ENCODE measurements at regions not wholly inside any gene's neighbourhood (a gene's known extent, or its start where the extent isn't known, plus 50 kb on each side); places are given as distances from the start of the nearest gene placed in this dataset.

DNA sequence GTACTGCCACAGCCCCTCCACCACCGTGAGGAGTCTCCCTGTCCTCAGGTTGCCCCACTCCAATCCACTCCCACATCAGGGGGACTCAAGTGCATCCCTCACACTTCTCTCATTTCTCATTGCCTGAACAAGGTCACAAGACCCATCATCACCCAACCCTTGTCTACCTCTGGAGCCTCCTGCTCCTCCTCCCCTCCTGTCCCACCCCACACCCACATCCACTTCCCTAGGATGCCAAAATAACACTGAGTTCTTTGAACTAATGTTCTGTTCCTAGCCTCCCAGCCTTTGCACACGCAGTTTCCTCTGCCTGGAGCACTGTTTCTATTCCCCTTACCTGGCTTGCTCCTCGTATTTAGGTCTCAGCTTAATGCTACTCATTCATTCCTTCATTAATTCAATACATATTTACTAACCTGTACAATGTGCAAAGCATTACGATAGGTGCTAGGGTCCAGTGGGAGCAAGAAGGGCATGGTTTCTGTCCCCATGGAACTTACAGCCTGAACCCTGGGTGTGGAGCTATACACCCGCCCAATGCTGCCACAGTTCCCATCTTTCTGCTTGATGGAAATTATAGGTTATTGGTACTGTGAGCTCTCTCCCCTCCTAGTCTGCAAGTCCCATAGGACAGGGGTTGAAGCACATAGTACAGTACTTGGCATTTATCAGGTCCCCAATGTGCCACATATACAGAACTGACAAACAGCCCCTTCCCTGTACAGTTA is 96.1 kb upstream of the GRIK3 start:
- no peak for DNase-seq

DNA sequence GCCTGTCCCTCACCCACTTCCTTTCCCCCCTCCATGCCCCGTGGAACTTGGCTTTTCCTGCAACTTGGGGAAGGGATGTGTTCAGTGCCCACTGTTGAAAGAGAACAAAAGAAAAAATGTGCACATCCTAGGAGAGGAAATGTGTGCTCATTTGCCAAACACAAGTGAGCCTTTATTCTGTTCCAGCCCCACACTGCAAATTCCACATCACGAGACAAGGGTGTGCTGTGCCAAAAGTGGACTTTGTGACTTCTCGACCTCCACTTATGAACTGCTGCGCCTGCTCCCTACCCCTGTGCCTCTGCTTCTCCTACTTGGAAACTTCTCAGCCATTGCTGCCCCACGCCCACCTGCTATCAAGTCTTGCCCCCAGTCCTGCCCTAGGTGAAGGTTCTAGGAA is 97.0 kb upstream of the GRIK3 start:
- DNase-seq: no peak

DNA sequence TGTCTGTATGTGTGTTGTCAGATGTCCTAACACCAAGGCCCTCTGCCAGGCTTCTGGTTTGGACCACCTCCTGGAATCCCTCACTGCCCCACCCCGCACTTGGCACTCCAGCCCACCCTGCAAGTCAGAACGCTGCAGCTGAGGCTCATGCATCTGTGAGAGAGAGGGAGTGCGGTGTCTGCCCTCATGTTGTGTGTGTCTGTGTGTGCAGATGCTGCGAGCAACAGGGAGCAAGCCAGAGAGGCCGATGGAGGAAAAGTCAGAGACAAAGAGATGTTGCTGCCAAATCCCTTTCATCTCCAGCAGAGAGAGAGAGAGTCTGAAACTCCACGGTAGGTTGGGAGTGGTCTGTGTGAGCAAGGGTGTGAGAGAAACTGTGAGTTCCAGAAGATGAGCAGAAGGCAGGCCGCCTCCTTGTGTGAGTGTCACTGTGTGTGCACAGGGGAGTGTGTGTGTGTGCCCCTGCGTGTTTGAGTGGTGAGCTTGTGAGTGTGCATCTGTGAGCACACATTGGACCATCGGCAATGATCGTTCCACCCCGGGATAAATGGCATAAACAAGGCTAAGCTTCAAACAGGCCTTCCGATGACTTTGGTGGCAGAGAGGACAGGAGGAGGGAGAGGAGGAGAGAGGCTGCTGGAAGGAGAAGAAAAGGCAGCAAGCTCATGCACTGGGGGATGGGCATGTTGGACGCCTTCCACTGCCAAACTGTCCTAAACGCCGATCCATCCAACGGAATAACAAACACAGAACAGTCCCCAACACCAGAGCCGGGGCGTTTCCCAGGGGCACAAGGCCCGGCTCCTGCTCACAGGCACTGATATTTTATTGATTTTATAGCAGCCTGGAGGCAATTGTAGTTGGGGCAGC is 99.2 kb upstream of the GRIK3 start:
- no peak for DNase-seq

DNA sequence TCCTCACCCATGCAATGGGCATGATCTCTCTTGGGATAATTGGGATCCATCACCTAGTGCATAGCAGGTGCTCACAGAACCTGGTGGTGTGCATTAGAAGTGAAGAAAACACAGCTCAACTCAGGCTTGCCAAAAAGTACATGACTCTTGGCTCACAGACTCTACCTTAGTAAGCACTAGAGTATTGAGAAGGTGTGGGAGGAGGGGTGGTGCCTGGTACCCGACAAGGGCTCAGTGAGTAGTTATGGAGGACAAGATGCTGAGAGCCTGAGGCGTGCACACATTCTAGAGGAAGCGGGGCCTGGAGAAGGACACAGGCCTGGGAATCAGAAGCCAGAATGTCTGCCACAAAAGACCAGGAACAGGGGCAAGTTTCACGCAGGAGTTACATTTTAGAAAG is 100.3 kb upstream of the GRIK3 start:
- DNase-seq: no peak

DNA sequence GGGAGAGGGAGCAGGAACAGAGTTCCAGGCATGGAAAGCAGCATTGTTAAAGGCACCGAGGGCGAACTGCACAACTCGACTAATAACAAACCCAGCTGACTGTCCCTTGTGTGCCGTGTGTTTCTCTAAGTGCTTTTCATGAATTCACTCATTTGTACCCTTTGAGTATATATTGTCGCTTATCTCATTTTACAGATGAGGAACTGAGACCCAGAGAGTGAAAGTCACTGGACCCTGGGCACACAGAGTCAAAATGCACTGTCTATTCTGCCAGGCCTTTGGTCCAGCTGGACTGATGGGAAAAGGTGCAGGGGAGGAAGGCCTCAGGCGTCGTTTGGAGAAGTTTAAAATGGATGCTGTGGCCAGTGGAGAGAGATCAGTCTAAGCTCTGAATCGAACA is 100.7 kb upstream of the GRIK3 start:
- no peak for DNase-seq

DNA sequence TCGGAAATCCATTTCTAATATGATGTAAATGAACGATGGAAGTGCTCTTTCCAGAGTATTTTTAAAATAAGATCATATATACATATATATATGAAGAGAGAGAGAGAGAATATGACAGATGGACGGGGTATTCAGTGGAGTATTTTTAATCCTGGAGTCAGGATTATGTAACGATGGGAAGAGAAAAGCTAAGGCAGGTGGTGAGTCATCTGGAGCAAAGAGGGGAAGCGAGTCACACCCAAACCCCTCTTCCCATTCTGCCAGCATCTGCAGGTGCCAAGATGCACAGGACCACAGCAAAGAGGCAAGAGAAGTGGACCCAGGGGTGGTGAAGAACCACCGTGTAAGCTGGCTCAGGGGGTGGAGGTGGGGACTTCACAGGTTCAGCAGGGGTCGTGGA is 102.7 kb upstream of the GRIK3 start:
- no peak for DNase-seq

DNA sequence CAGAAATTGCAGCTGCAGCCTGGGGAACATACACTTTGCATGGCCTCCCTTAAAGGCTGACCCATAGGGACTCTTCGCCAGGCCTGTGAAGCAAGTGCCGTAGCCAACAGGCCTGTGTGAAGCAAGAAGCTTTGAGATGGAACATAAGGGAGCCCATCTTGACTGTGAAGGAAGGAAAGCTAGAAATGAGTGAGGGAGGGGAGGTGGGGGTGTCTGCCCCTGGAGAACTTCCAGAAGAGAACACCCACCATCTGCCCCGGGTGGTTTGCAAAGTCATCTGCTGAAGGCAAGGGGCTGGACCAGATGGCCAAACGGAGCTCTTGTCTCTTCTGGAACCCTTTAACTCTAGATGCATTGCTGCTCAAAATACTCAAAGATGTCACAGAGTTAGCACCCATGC is 103.3 kb upstream of the GRIK3 start:
- no peak for DNase-seq

DNA sequence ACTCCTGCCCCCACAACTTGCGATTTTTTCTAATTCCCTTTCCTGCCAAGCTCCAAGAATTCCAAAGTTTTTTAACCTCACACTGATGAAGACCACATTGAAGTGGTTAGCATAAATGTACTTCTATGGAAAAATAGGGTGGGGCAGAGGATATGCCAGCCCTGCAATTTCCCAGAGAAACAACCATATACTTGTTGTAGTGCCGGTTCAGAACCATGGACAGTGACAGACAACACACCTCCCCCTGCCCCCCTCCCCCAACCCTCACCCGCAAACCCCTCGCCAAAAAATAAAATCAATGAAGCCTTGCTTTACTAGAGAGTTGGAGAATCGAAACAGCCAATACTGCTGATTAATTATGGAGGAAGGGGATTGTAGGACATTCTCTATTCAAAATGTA is 109.5 kb upstream of the GRIK3 start:
- no peak for DNase-seq

DNA sequence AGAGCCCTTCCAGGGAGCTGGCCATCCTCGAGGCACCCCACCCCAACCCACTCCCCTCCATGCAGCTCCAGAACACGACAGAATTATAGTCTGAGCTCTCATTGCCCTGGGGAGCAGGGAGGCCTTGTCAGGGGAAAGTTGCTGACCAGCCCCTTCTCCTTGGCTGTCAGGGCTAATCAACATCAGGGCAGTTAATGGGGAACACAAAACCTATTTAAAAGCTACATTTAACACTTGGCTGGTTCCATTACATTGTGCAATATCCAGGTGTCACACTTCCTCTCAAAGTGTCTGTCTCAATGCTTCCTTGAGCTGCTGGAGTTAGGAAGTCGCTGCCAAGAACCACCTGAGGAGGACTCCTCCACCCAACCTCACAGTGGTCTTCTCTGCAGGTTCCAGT is 111.8 kb upstream of the GRIK3 start:
- no peak for DNase-seq

DNA sequence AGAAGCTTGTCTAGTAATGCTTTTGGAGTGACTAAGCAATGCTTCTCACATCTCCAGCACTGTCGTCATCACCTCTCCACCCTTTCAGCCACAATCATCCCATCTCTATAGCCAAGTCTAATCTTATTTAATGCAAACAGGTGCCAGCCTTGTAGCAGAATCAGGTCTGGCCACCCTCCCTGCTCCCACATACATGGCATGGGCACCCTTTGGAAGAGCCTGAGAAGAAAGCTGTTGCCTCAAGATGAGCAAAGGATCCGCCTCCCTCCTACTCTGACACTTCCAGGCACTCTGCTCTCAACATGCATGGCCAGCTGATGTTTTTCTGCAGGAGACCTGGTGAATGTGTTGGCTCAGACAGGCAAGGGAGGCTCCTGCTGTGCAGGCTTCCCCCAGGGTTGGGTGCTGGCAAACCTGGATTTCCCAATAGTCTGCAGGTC is 113.1 kb upstream of the GRIK3 start:
- no peak for DNase-seq

DNA sequence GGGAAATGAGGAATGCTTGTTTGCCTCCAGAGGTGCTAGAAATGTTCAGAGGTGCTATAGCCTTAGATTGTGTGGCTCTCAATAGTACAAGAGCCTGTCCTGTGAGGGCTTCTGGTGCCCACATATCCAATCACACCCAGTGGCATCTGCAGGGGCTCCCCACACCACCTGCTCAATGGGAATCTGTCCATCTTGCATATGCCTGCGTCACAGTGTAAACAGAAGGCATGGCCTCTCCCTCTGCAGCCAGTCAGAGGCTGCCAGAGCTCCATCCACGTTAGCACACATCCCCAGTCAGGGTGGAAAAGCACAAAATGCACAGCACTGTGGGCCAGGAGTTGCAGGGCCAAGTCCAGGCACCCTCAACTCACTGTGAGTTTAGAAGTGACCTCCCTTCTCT is 113.6 kb upstream of the GRIK3 start:
- DNase-seq: no peak

DNA sequence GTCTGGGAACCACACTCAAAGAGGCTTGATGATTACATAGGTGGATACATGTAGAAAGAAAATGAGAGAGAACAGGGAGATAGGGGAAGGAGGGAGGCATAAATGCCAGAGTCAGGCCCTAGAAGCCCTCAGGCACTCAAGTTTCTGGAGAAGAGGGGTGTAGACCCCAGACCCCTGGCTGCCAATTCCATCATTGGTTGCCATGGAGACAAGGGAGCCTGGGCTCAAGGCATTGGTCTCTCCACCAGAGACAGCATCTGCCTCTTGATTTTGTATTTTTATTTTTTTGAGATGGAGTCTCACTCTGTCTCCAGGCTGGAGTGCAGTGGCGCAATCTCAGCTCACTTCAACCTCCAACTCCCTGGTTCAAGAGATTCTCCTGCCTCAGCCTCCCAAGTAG is 114.3 kb upstream of the GRIK3 start:
- no peak for DNase-seq

DNA sequence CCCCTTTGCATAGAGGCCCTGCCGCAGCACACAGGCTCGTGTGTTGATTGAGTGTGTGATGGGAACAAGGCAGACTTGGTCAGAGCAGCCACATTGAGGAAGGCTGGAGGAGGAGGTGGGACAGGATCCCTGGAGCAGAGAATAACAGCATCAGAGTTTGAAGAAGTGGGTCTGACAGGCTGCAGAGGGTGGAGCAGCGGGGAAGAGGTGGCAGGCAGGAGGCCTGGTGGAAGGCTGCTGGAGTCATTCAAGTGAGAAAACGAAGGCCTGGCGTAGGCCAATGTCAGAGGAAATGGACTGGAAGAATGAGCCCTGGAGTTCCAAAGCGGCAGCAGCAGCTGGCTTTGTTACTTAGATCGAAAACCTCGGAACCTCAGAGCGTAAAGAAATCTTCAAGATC is 115.0 kb upstream of the GRIK3 start:
- DNase-seq: no peak

DNA sequence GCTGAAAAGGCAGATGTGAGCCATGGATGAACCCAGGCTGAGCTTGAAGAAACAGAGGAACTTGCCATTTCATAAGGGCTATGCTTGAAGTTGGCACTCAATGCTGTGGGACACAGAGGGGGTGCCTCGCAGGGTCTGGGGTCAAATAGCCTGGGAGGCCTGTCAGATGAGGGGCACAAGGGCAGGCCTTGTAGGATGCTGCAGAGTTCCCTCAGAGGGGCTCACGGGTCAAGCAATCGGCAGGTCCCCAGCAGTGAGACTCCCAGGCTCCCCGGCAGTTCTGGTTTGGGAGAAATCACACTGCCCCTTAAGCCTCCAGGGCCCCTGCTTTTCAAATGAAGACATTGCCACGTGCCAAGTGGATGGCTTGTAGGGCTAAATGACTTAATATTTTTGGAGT is 116.7 kb upstream of the GRIK3 start:
- no peak for DNase-seq

DNA sequence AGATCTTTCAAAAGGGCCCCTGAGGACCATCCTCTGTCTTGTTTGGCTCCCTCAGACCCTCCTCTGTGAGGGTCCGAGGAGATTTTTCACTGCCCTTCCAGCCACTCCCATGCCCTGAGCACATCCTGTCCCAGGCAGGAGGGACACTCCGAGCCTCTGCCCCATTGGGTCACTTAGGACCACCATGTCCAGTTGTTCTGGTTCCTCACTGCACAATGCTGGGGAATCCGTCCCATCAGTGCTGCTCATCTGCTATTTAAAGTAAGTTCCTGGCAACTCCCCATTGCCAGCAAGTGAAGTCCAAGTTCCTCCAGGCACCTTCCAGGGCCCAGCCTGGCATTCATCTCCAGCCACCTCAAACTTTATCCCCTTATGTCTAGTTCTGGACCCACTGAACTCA is 117.5 kb upstream of the GRIK3 start:
- DNase-seq: no peak

DNA sequence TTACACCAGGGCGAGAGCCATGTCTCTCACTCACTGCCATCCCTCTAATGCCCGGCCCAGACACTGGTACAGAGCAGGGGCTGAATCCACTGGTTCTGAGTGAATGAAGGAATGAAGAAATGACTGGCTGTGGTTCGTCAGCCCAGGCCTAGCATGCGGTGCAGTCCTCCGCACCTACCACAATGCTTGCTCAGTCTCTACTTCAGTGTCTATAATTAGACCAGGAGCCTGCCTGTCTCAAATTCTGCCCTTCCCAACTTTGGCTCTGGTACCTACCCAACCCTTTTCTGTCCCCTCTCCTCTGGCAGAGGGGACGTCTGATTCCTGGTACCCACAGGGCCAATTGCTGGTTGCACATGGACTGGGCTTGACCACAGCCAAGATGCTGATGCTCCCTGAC is 118.2 kb upstream of the GRIK3 start:
- DNase-seq: no peak

DNA sequence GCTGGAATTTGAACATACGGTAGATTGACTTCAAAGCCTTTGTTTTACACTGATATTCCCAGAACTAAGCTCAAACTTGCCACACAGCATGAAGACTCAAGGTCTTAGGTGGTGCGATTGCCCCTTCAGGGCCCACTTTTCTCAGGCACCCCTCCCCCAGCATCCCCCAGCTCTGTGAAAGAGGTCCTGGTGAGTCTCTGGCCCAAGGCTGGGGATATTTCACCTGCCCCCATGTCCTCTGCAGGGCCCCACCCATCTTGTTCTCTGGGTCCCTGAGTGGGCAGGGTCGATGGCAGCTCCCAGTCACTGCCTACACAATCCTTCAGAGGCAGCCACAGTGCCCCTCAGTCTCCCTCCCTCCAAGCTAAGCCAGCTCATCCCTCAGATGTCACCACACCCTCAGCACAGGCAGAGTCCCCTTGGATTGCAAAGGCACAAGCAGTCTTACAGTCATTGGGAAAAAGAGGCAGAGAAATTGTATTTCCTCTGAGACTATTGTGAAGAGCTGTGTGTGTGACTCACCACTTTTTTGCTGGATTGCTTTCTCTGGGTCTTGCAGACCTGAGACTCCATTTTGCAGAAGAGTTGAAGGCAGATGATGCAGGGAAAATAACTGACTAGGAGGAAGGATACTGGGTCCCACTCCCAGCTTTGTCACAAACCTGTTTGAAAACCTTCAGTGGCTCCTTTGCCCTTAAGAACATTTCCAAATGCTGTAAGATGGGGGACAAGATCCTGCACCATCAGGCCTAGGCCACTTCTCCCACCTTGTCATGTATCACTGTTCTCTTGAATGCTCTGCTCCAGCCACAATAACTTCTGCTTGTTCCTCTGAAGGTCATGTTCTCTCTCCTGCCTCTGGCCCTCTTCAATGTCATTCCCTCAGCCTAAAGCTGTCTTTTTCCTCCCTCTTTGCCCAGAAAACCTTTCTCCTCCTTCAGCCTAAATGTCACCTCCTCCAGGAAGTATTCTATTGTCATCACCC is 119.1 kb upstream of the GRIK3 start:
- no peak for DNase-seq

DNA sequence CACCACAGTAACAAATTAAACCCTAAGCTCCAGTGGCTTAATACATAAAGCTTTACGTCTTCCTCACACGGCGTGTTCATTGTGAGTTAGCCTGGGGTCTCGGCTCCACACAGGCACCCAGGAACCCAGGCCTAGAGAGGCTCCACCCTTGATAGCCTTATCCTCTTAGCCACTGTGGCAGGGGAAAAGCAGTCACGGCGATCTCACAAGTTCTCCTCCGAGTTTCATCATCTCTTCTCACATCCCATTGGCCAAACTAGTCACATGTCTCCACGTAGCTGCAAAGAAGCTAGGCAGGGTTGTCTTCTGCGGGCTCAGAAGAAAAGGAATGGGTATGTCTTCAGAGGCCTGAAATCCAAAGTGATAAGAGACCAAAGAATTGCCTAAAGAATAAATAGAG is 122.3 kb upstream of the GRIK3 start:
- no peak for DNase-seq

DNA sequence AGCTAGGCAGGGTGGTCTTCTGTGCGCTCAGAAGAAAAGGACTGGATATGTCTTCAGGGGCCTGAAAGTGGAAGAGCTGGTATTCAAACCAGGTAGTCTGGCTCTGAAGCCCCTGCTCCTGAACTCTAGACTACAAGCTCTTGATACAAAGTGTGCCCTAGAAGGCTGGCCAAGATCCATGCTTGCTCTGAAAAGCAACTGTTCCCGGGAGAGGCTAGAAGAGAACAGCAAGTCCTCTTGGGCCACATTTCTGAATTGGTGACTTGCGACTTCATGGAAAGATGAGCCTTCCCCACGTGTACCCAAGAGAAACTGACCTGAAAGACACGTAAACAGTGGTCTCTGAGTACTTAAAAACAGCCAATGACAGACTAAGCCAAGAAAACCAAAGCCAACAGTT is 123.3 kb upstream of the GRIK3 start:
- DNase-seq: no peak

DNA sequence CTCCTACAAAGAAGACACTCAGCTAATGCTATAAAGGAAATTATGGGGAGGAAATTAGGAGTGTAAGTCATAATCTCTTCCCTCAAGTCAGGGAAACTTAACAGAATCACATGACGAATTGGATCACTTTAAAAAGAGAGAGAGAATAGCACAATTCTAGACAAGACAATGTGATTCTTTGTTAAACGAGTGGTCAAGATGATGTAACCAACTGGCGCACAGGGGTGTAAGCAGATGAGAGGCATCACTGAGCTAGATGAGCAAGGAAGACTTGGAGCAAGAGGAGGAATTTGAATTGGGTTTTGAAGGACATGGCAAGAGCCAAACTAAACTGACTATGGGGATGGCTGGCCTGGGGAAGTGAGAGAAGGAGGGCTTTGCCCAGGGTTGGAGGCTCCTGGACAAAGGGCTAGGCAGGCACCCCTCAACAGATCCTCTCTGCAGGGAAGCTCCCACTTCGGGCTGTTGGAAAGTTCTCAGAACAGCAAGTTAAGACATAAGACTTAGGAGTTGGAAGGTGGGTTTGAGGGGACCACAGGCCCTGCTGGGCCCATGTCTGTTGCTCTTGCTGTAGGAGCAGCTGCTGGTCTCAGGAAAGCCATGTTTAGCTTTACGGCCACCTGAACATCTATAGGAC is 123.9 kb upstream of the GRIK3 start:
- no peak for DNase-seq

DNA sequence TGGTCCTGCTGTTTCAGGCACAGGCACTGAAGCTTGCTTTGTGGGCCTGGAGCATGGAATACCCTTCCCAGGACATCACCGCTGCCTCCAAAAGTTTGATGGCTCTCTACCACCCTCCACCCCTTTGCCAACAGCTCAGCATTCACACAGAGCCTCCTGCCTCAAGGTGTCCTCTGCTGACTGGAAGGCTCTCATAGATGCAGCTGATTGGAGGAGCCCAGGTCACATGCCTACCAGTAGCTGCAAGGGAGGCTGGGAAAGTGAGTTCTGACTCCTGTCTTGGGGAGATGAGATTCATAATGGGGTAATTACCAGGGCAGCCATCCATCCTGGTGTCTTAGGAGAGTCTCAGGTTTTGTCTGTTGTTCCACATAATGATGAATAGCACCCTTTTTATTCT is 124.8 kb upstream of the GRIK3 start:
- DNase-seq: no peak

DNA sequence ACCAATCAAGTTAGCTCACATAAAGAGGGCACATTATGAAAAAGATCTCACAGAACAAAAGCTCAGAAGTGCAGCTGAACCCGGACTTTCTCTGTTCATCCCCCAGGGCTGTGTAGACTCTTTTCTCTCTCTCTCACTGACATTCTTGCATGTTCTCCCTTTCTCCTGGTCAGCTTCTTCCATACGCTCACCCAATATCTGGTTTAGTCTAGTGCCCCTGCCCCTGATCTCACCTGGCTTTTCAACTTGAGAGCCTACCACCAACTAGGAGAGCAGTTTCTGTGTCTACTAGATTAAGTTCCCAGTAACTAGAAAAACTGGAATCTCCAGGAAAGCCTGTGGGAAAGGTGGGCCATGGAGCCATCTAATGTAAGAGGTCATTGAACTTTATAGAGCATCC is 126.9 kb upstream of the GRIK3 start:
- no peak for DNase-seq

DNA sequence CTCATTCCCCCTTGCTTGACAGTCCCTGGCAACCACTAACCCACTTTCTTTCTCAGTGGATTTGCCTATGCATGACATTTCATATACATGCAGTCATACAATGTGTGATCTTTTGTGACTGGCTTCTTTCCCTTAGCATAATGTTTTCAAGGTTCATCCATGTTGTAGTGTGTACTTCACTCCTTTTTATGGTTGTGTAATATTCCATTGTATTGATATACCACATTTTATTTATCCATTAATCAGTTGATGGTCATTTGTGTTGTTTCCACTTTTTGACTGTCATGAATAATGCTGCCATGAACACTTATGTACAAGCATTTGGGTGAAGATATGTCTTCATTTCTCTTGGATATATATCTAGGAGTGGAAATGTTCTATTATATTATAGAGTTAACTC is 127.7 kb upstream of the GRIK3 start:
- DNase-seq: no peak
